H1 (cell line): ENCODE measurements at regions not wholly inside any gene's neighbourhood (a gene's known extent, or its start where the extent isn't known, plus 50 kb on each side); places are given as distances from the start of the nearest gene placed in this dataset.

ENCODE experiments used
- CTCF ChIA-PET: fragments of 300-600 bp; sonication (Branson Sonifier 250); formaldehyde crosslinking; loops from one replicate; lab custom pipeline; 2021; ENCODE audit not compliant: partially characterized antibody; lab: Charles Lee
- POLR2A ChIA-PET: fragments of 300-600 bp; sonication (Branson Sonifier 250); formaldehyde crosslinking; loops from one replicate; lab custom pipeline; 2021; ENCODE audit warnings: inconsistent platforms; ENCODE audit not compliant: partially characterized antibody; lab: Charles Lee
- DNase-seq, 2 experiments: peaks; one replicate each; pipeline versions ENCODE4 v3.0.0 to v3.0.0-alpha.2; 2010 to 2022; ENCODE audit warnings: low spot score in 2 of 2, low read depth in 1 of 2, mixed read lengths in 1 of 2
- FAIRE-seq: peaks from 2 replicates; lab custom pipeline; 2011; peaks lifted over from hg19 to GRCh38; lab: Jason Lieb, UNC
- H2AFZ ChIP-seq: 2 replicates; pipeline ENCODE4 v1.8.1; 2012; ENCODE audit warnings: low read length, inconsistent platforms
- H2AK5ac ChIP-seq: 2 replicates; pipeline ENCODE4 v1.6.1; 2013; ENCODE audit warnings: low read depth, low read length
- H2BK120ac ChIP-seq: replicated peaks from 2 replicates; pipeline ENCODE3; 2013; ENCODE audit warnings: low read depth, low read length, inconsistent platforms
- H2BK12ac ChIP-seq: 2 replicates; pipeline ENCODE4 v1.6.1; 2013; ENCODE audit warnings: low read depth, low read length
- H2BK15ac ChIP-seq: 2 replicates; pipeline ENCODE4 v1.6.1; 2013; ENCODE audit warnings: low read length
- H2BK20ac ChIP-seq: 2 replicates; pipeline ENCODE4 v1.6.1; 2013; ENCODE audit warnings: low read length
- H2BK5ac ChIP-seq: 2 replicates; pipeline ENCODE4 v1.6.1; 2013; ENCODE audit warnings: low read depth, low read length
- H3K14ac ChIP-seq: 2 replicates; pipeline ENCODE4 v1.6.1; 2013; ENCODE audit warnings: inconsistent platforms; ENCODE audit not compliant: insufficient read length
- H3K18ac ChIP-seq: 2 replicates; pipeline ENCODE4 v1.6.1; 2013; ENCODE audit warnings: low read length; ENCODE audit errors: extremely low read depth
- H3K23ac ChIP-seq: 2 replicates; pipeline ENCODE4 v1.6.1; 2013; ENCODE audit warnings: inconsistent platforms; ENCODE audit not compliant: insufficient read length
- H3K23me2 ChIP-seq: 2 replicates; pipeline ENCODE4 v1.6.1; 2013; ENCODE audit warnings: low read depth, low read length
- H3K27ac ChIP-seq: 2 replicates; pipeline ENCODE4 v1.6.1; 2011; ENCODE audit warnings: low read depth, low read length, inconsistent platforms
- H3K27me3 ChIP-seq, 4 experiments: replicated peaks in 1 of 4; 1 replicate in 1 of 4; 2 replicates in 3 of 4; pipeline versions ENCODE4 v1.6.1 to v1.8.1; 2011 to 2013; ENCODE audit warnings: low read length in 3 of 4, mild to moderate bottlenecking in 3 of 4, inconsistent platforms in 2 of 4, mixed read lengths in 2 of 4, moderate library complexity in 1 of 4; ENCODE audit not compliant: control insufficient read depth in 3 of 4, insufficient read depth in 3 of 4; ENCODE audit errors: extremely low read depth in 1 of 4
- H3K36me3 ChIP-seq, 4 experiments: 2 replicates each; pipeline versions ENCODE4 v1.6.1 to v1.8.1; 2011 to 2013; ENCODE audit warnings: mild to moderate bottlenecking in 4 of 4, low read length in 3 of 4, moderate library complexity in 2 of 4, control low read depth in 1 of 4, inconsistent platforms in 1 of 4; ENCODE audit not compliant: insufficient read depth in 4 of 4, control insufficient read depth in 2 of 4
- H3K4ac ChIP-seq: replicated peaks from 2 replicates; pipeline ENCODE3; 2013; ENCODE audit warnings: low read length, low read depth, mixed read lengths, inconsistent platforms; ENCODE audit not compliant: insufficient read length
- H3K4me1 ChIP-seq, 4 experiments: replicated peaks in 1 of 4; 1 replicate in 1 of 4; 2 replicates in 3 of 4; pipeline versions ENCODE4 v1.6.1 to v1.8.1; 2011 to 2013; ENCODE audit warnings: low read length in 3 of 4, inconsistent platforms in 2 of 4, mixed read lengths in 1 of 4; ENCODE audit not compliant: insufficient read depth in 4 of 4, control insufficient read depth in 3 of 4
- H3K4me2 ChIP-seq, 2 experiments: 2 replicates each; pipeline versions ENCODE4 v1.6.1 to v1.8.1; 2011 to 2013; ENCODE audit warnings: low read depth in 2 of 2, low read length in 2 of 2, control low read depth in 1 of 2, inconsistent platforms in 1 of 2, mild to moderate bottlenecking in 1 of 2; ENCODE audit not compliant: insufficient read depth in 1 of 2
- H3K4me3 ChIP-seq, 4 experiments: fragments of 200-600, 300-600 bp in 1 of 4; sonication (generic), shearing (Covaris generic), sonication (Bioruptor Twin) in 1 of 4; 2 replicates each; pipeline versions ENCODE4 v1.5.1 to v1.8.1; 2011 to 2016; ENCODE audit warnings: low read length in 4 of 4, low read depth in 3 of 4, control low read depth in 2 of 4, inconsistent platforms in 2 of 4, mild to moderate bottlenecking in 2 of 4, mixed read lengths in 1 of 4, moderate library complexity in 1 of 4; ENCODE audit not compliant: insufficient read depth in 2 of 4; ENCODE audit errors: extremely low read depth in 1 of 4
- H3K56ac ChIP-seq: replicated peaks from 2 replicates; pipeline ENCODE3; 2013; ENCODE audit warnings: low read depth, mild to moderate bottlenecking, mixed read lengths, low read length, inconsistent platforms; ENCODE audit not compliant: insufficient read length
- H3K79me1 ChIP-seq: 2 replicates; pipeline ENCODE4 v1.6.1; 2013; ENCODE audit warnings: low read depth, low read length, control low read depth
- H3K79me2 ChIP-seq, 2 experiments: 2 replicates each; pipeline versions ENCODE4 v1.6.1 to v1.8.1; 2012 to 2013; ENCODE audit warnings: low read length in 2 of 2, mild to moderate bottlenecking in 2 of 2, inconsistent platforms in 1 of 2; ENCODE audit not compliant: insufficient read depth in 2 of 2, control insufficient read depth in 1 of 2
- H3K9ac ChIP-seq, 4 experiments: replicated peaks in 1 of 4; 1 replicate in 1 of 4; 2 replicates in 3 of 4; pipeline versions ENCODE4 v1.6.1 to v1.8.1; 2011 to 2013; ENCODE audit warnings: low read depth in 3 of 4, low read length in 3 of 4, control low read depth in 2 of 4, mild to moderate bottlenecking in 2 of 4, moderate library complexity in 2 of 4, inconsistent platforms in 1 of 4; ENCODE audit errors: extremely low read depth in 1 of 4
- H3K9me3 ChIP-seq, 2 experiments: 2 replicates each; pipeline versions ENCODE4 v1.6.1 to v1.8.1; 2012 to 2013; ENCODE audit warnings: mild to moderate bottlenecking in 2 of 2, moderate library complexity in 2 of 2, control low read depth in 1 of 2, inconsistent platforms in 1 of 2, low read depth in 1 of 2, low read length in 1 of 2, mixed read lengths in 1 of 2; ENCODE audit not compliant: insufficient read depth in 2 of 2
- H4K20me1 ChIP-seq, 2 experiments: replicated peaks in 1 of 2; 2 replicates each; pipeline versions ENCODE3 to v1.8.1; 2011 to 2013; ENCODE audit warnings: inconsistent platforms in 2 of 2, low read length in 2 of 2, mild to moderate bottlenecking in 1 of 2; ENCODE audit not compliant: insufficient read depth in 2 of 2, control insufficient read depth in 1 of 2
- H4K5ac ChIP-seq: 2 replicates; pipeline ENCODE4 v1.6.1; 2013; ENCODE audit warnings: low read length, low read depth, mixed read lengths, inconsistent platforms; ENCODE audit not compliant: insufficient read length
- H4K8ac ChIP-seq: 2 replicates; pipeline ENCODE4 v1.8.0; 2013; ENCODE audit warnings: mild to moderate bottlenecking, moderate library complexity, low read length, inconsistent platforms; ENCODE audit not compliant: insufficient read depth; ENCODE audit errors: extremely low read depth
- H4K91ac ChIP-seq: replicated peaks from 2 replicates; pipeline ENCODE3; 2013; ENCODE audit warnings: low read length, mixed read lengths, inconsistent platforms; ENCODE audit not compliant: insufficient read length
- CHD2 ChIP-seq: IDR thresholded peaks from 2 replicates; pipeline ENCODE4 v1.6.1; 2012; ENCODE audit warnings: low read length, improper control_type of control experiment
- CTBP2 ChIP-seq: IDR thresholded peaks from 2 replicates; pipeline ENCODE4 v1.7.0; 2011; ENCODE audit warnings: borderline replicate concordance, mild to moderate bottlenecking, moderate library complexity, mixed read lengths, low read length; ENCODE audit not compliant: insufficient read depth, insufficient read length
- KDM5A ChIP-seq: fragments of 200-600 bp; IDR thresholded peaks from 2 replicates; pipeline ENCODE4 v1.7.1; 2012; ENCODE audit warnings: mild to moderate bottlenecking, low read length, inconsistent platforms, mixed read lengths
- NANOG ChIP-seq: IDR thresholded peaks from 2 replicates; pipeline ENCODE4 v1.6.1; 2011; ENCODE audit warnings: low read length, low read depth, mild to moderate bottlenecking, inconsistent platforms; ENCODE audit not compliant: insufficient read depth, poor library complexity, severe bottlenecking
- POLR2AphosphoS5 ChIP-seq: IDR thresholded peaks from 2 replicates; pipeline ENCODE4 v1.6.1; 2011; ENCODE audit warnings: low read depth, low read length
- SIN3A ChIP-seq, 2 experiments: IDR thresholded peaks in 1 of 2; conservative IDR thresholded peaks in 1 of 2; 2 replicates each; pipeline ENCODE4 v1.6.1; 2011 to 2012; ENCODE audit warnings: low read length in 2 of 2, improper control_type of control experiment in 1 of 2, low read depth in 1 of 2, mild to moderate bottlenecking in 1 of 2
- WGBS, 2 experiments: shearing (Covaris generic) in 1 of 2; methylation state at CpG; one replicate each; pipeline versions ENCODE4 v1.1.6 to v1.1.7; 2013 to 2015; ENCODE audit warnings: low lambda C conversion rate in 2 of 2, mixed read lengths in 2 of 2, inconsistent platforms in 1 of 2, low coverage in 1 of 2, missing lambda C conversion rate in 1 of 2; ENCODE audit not compliant: insufficient replicate concordance in 2 of 2, insufficient coverage in 1 of 2, insufficient read length in 1 of 2; ENCODE audit errors: extremely low coverage in 1 of 2, missing lambda C conversion rate in 1 of 2; 5-methylcytosine and 5-hydroxymethylcytosine counted together
- TF ChIP-seq, protein P1 (sequence below), 3 experiments: IDR thresholded peaks; 1 replicate in 2 of 3; 2 replicates in 1 of 3; pipeline versions ENCODE4 v1.5.1 to v1.6.1; 2011; ENCODE audit warnings: low read length in 3 of 3, mild to moderate bottlenecking in 3 of 3, inconsistent platforms in 2 of 3, low read depth in 1 of 3, moderate library complexity in 1 of 3; ENCODE audit not compliant: insufficient read depth in 1 of 3; ENCODE audit errors: control extremely low read depth in 1 of 3

- ChIA-PET CTCF (no interaction called here), POLR2A (no interaction called here)
- no peak overlapping the region for H4K91ac ChIP-seq
- no peak overlapping the region for H4K5ac ChIP-seq
- H2BK15ac ChIP-seq, result no peak overlapping the region
- H3K56ac ChIP-seq, result no peak overlapping the region
- H2BK12ac ChIP-seq, result no peak overlapping the region
- FAIRE-seq, result no peak
- H3K23ac ChIP-seq, result no peak overlapping the region
- no peak overlapping the region for H2BK120ac ChIP-seq
- no peak for TF ChIP-seq KDM5A
- no peak for TF ChIP-seq CTBP2
- no peak for TF ChIP-seq POLR2AphosphoS5
- TF ChIP-seq NANOG, result no peak
- TF ChIP-seq SIN3A (conservative IDR thresholded peaks at IDR 0.05 in 1 of 2, IDR thresholded peaks at IDR 0.05 in 1 of 2; ENCODE audit: low read depth in 1 of 2, low read length in 2 of 2), result no peak
- TF ChIP-seq, protein P1, sequence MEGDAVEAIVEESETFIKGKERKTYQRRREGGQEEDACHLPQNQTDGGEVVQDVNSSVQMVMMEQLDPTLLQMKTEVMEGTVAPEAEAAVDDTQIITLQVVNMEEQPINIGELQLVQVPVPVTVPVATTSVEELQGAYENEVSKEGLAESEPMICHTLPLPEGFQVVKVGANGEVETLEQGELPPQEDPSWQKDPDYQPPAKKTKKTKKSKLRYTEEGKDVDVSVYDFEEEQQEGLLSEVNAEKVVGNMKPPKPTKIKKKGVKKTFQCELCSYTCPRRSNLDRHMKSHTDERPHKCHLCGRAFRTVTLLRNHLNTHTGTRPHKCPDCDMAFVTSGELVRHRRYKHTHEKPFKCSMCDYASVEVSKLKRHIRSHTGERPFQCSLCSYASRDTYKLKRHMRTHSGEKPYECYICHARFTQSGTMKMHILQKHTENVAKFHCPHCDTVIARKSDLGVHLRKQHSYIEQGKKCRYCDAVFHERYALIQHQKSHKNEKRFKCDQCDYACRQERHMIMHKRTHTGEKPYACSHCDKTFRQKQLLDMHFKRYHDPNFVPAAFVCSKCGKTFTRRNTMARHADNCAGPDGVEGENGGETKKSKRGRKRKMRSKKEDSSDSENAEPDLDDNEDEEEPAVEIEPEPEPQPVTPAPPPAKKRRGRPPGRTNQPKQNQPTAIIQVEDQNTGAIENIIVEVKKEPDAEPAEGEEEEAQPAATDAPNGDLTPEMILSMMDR (IDR thresholded peaks at IDR 0.05; ENCODE audit: control extremely low read depth in 1 of 3, insufficient read depth in 1 of 3, low read depth in 1 of 3, low read length in 3 of 3), result no peak
- TF ChIP-seq CHD2, result no peak
- H3K27ac ChIP-seq, result no peak overlapping the region
- H3K4me2 ChIP-seq, result no peak overlapping the region
- H3K9me3 ChIP-seq, result peaks cover 15 to 35% of the 10 kb centered on the region in 2 experiments; a peak in 3 of 4 replicates
- no peak overlapping the region for H3K4ac ChIP-seq
- no peak overlapping the region for H2AFZ ChIP-seq
- no peak overlapping the region for H4K8ac ChIP-seq
- H3K14ac ChIP-seq, result no peak overlapping the region
- no peaks in the 10 kb centered on the region for H3K79me2 ChIP-seq
- H3K4me3 ChIP-seq, result no peak overlapping the region
- H2AK5ac ChIP-seq, result no peak overlapping the region
- H2BK20ac ChIP-seq, result no peak overlapping the region
- no peak overlapping the region for H3K18ac ChIP-seq
- H2BK5ac ChIP-seq, result no peak overlapping the region
- no peak overlapping the region for H3K9ac ChIP-seq
- no peaks in the 10 kb centered on the region for H3K27me3 ChIP-seq
- no peaks in the 10 kb centered on the region for H3K79me1 ChIP-seq
- H3K36me3 ChIP-seq, result no peaks in the 10 kb centered on the region
- no peaks in the 10 kb centered on the region for H3K23me2 ChIP-seq
- 85% methylated on average over 16 of the region's 18 CpGs; no CpG with 5 or more reads in 1 of the 2 experiments for WGBS, 2 experiments
- H4K20me1 ChIP-seq, result no peaks in the 10 kb centered on the region
- no peaks in the 10 kb centered on the region for H3K4me1 ChIP-seq
- DNase-seq, result no peak
These were observed 217.6 kb downstream of the POTED start for GRCh38 chr21:13827201-13827600.
